ENCODE measurements at regions not wholly inside any gene's neighbourhood (a gene's known extent, or its start where the extent isn't known, plus 50 kb on each side); places are given as distances from the start of the nearest gene placed in this dataset.

DNA sequence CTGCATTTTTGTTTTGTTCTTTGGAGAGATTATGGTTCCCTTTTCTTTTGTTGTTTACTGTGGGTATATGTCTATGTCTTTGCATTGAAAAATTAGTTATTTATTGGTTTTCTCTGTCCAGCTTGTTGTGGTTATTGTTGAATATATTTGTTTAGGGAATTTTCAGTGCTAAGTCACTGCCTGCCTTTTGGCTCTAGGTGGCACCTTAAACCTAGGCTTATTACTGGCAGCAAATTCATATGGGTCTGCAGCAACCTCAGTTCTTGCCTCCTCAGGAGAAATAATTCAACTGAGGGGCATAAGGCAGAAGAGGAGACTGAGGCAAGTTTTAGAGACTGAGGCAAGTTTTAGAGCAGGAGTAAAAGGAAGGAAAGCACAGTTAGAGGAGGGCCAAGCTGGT lies 1157.3 kb upstream of the AGA start:
- no peak overlapping the region for H3K27ac ChIP-seq
- DNase-seq (no peak), ATAC-seq (no peak)
- H3K27me3 ChIP-seq = no peaks in the 10 kb centered on the region
- intact Hi-C loops (cut with DNase I) = no loop called here
- H3K4me3 ChIP-seq = no peak overlapping the region
- H3K36me3 ChIP-seq (replicated peaks in 1 of 2; ENCODE audit: insufficient read depth in 1 of 2, low read depth in 2 of 2) = no peaks in the 10 kb centered on the region
- H3K9me3 ChIP-seq = no peaks in the 10 kb centered on the region
- H3K4me1 ChIP-seq = no peaks in the 10 kb centered on the region
- TF ChIP-seq POLR2A (IDR thresholded peaks at IDR 0.05) = no peak
- TF ChIP-seq, protein P1, sequence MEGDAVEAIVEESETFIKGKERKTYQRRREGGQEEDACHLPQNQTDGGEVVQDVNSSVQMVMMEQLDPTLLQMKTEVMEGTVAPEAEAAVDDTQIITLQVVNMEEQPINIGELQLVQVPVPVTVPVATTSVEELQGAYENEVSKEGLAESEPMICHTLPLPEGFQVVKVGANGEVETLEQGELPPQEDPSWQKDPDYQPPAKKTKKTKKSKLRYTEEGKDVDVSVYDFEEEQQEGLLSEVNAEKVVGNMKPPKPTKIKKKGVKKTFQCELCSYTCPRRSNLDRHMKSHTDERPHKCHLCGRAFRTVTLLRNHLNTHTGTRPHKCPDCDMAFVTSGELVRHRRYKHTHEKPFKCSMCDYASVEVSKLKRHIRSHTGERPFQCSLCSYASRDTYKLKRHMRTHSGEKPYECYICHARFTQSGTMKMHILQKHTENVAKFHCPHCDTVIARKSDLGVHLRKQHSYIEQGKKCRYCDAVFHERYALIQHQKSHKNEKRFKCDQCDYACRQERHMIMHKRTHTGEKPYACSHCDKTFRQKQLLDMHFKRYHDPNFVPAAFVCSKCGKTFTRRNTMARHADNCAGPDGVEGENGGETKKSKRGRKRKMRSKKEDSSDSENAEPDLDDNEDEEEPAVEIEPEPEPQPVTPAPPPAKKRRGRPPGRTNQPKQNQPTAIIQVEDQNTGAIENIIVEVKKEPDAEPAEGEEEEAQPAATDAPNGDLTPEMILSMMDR (IDR thresholded peaks at IDR 0.05) = no peak

DNA sequence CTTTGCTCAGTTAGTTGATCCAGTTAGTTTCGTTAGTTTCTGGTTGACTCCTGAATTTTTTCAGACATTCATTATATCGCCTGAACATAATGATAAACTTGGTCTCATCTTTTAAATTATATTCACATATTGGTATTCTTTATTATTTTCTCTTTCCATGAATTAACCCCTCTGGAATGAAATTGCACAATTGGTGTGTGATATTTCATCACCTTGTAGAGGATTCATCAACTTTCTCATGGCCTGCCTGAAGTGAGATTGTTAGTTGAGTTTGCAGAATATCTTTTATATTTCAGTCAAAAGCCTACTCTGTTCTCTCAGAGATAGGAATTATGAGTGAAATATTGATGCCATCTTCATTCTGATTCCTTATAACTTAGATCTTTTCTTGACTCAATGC lies 1160.6 kb upstream of the AGA start:
- ATAC-seq (no peak), DNase-seq (no peak)
- Histone ChIP-seq H3K27me3 (no peaks in the 10 kb centered on the region), H3K9me3 (no peaks in the 10 kb centered on the region), H3K4me3 (no peak overlapping the region), H3K4me1 (no peaks in the 10 kb centered on the region), H3K27ac (no peak overlapping the region), H3K36me3 (replicated peaks in 1 of 2; ENCODE audit: insufficient read depth in 1 of 2, low read depth in 2 of 2) (no peaks in the 10 kb centered on the region)
- TF ChIP-seq POLR2A (IDR thresholded peaks at IDR 0.05) = no peak
- TF ChIP-seq, protein P1 (IDR thresholded peaks at IDR 0.05) = no peak
- 33 to 38% methylated on average over 2 of the region's 2 CpGs for WGBS, 2 donors
- intact Hi-C loops (cut with DNase I) = no loop called here

DNA sequence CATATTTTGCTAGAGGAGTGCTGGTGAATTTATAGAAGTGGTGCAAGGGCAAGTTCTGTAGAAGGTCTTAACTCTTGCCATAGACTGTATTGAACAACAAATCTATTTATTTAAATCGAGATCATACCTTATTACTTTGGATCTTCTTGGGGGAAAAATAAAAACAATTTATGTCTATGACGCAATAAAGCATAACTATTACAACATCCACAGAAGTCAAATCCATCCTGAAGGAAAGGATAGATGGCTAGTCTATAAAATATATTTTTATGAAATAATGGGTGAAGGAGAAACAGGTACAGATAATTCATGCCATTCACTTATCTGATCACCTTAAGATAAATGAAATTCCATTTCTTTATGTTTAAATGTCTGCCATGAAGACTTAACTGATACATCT lies 1168.8 kb upstream of the AGA start:
- no peak overlapping the region for H3K4me3 ChIP-seq
- H3K27ac ChIP-seq = no peak overlapping the region
- 56 to 58% methylated on average over 2 of the region's 2 CpGs for WGBS, 2 donors
- H3K4me1 ChIP-seq = no peaks in the 10 kb centered on the region
- no peak for DNase-seq
- intact Hi-C loops (cut with DNase I) = no loop called here
- no peak for ATAC-seq
- no peaks in the 10 kb centered on the region for H3K9me3 ChIP-seq
- H3K27me3 ChIP-seq = no peaks in the 10 kb centered on the region
- no peaks in the 10 kb centered on the region for H3K36me3 ChIP-seq (replicated peaks in 1 of 2; ENCODE audit: insufficient read depth in 1 of 2, low read depth in 2 of 2)
- TF ChIP-seq POLR2A (IDR thresholded peaks at IDR 0.05) = no peak
- TF ChIP-seq, protein P1 (IDR thresholded peaks at IDR 0.05) = no peak

DNA sequence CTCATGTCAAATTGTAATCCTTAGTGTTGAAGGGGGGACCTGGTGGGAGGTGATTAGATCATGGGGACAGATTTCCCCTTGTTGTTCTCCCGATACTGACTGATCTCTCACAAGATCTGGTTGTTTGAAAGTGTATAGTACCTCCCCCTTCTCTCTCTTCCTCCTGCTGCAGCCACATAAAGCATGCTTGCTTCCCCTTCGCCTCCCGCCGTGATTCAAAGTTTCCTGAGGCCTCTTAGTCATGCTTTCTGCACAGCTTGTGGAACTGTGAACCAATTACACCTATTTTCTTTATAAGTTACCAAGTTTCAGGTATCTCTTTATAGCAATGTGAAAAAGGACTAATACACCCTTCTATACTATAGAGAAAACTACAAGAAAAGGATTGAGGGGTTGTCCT lies 1170.5 kb upstream of the AGA start:
- Histone ChIP-seq H3K4me3 (no peak overlapping the region), H3K4me1 (no peaks in the 10 kb centered on the region), H3K27me3 (no peaks in the 10 kb centered on the region), H3K27ac (no peak overlapping the region), H3K9me3 (no peaks in the 10 kb centered on the region), H3K36me3 (replicated peaks in 1 of 2; ENCODE audit: insufficient read depth in 1 of 2, low read depth in 2 of 2) (no peaks in the 10 kb centered on the region)
- no peak for TF ChIP-seq POLR2A (IDR thresholded peaks at IDR 0.05)
- 28 to 70% methylated on average over 4 of the region's 4 CpGs for WGBS, 2 donors
- ATAC-seq (no peak), DNase-seq (no peak)
- intact Hi-C loops (cut with DNase I) = no loop called here

DNA sequence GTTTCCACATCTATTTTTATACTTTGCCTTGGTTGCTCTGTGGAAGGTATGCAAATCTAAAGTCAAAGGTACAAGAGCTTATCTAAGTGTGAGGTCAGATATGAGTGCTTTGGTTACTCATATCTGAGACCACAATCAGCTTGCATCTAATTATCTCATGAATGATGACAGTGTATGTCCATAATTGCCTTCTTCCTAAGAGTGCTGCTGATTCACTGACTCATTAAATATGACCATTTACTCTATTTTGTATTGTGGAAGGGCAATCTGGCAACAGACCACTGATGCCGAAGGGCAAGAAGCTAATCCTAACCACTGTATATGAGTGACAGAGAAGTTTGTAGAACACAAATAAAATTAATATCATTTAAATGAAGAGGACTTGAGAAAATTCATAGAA lies 1190.2 kb upstream of the AGA start:
- Histone ChIP-seq H3K4me1 (no peaks in the 10 kb centered on the region), H3K27me3 (no peaks in the 10 kb centered on the region), H3K4me3 (no peak overlapping the region), H3K27ac (no peak overlapping the region), H3K36me3 (replicated peaks in 1 of 2; ENCODE audit: insufficient read depth in 1 of 2, low read depth in 2 of 2) (no peaks in the 10 kb centered on the region), H3K9me3 (no peaks in the 10 kb centered on the region)
- TF ChIP-seq, protein P1 (IDR thresholded peaks at IDR 0.05) = no peak
- no peak for TF ChIP-seq POLR2A (IDR thresholded peaks at IDR 0.05)
- intact Hi-C loops (cut with DNase I) = no loop called here
- ATAC-seq (no peak), DNase-seq (no peak)
- WGBS, 2 donors = 78 to 81% methylated on average over 1 of the region's 1 CpG
